K562 (cell line): ENCODE measurements at regions not wholly inside any gene's neighbourhood (a gene's known extent, or its start where the extent isn't known, plus 50 kb on each side); places are given as distances from the start of the nearest gene placed in this dataset.

Source experiments
- ATAC-seq: fragments of 200-7000 bp; cut with Tn5 transposase; 3 replicates; pipeline ENCODE4 v1.9.1; 2020; ENCODE audit warnings: moderate library complexity
- BruUV-seq: library from RNA; stranded (reverse); fragments of 400-500 nt; replicated peaks from 2 replicates; lab custom pipeline; 2021; lab: Mats Ljungman, UMichigan
- CTCF ChIA-PET: fragments of 300-600 bp; formaldehyde crosslinking; extraction: SDS; loops from one replicate; lab custom pipeline; 2021; ENCODE audit warnings: low intra/inter-chr PET ratio; lab: Yijun Ruan, JAX
- POLR2A ChIA-PET: fragments of 300-600, 350-650 bp; sonication (Branson Sonifier 250); formaldehyde crosslinking; extraction: SDS; loops from one replicate; lab custom pipeline; 2021; ENCODE audit warnings: antibody characterized with exemption, inconsistent platforms; lab: Yijun Ruan, JAX
- DNase-seq, 4 experiments: peaks; one replicate each; pipeline versions ENCODE4 v3.0.0 to v3.0.0-alpha.2; 2011 to 2018; ENCODE audit warnings: low spot score in 3 of 4, mixed read lengths in 3 of 4; ENCODE audit errors: extremely low read depth in 1 of 4
- FAIRE-seq: peaks from 2 replicates; lab custom pipeline; 2011; peaks lifted over from hg19 to GRCh38; lab: Jason Lieb, UNC
- H2AFZ ChIP-seq: 2 replicates; pipeline ENCODE4 v1.6.0; 2011; ENCODE audit warnings: low read depth, low read length, control low read depth, inconsistent platforms
- H3K27ac ChIP-seq: fragments of 200-600 bp; 3 replicates; pipeline ENCODE4 v1.8.0; 2011; ENCODE audit warnings: low read depth, mild to moderate bottlenecking, control low read depth, inconsistent platforms, low read length, moderate library complexity, mixed read lengths; ENCODE audit errors: extremely low read depth
- H3K27me3 ChIP-seq, 2 experiments: fragments of 300-600 bp in 1 of 2; 2 replicates in 1 of 2; 3 replicates in 1 of 2; pipeline versions ENCODE4 v1.6.0 to v1.8.0; 2011; ENCODE audit warnings: inconsistent platforms in 2 of 2, low read length in 2 of 2, mild to moderate bottlenecking in 1 of 2, mixed read lengths in 1 of 2, moderate library complexity in 1 of 2; ENCODE audit not compliant: control insufficient read depth in 2 of 2, insufficient read depth in 2 of 2
- H3K36me3 ChIP-seq: fragments of 300-600 bp; 3 replicates; pipeline ENCODE4 v1.8.0; 2011; ENCODE audit warnings: mild to moderate bottlenecking, low read length, inconsistent platforms; ENCODE audit not compliant: control insufficient read depth, insufficient read depth
- H3K4me1 ChIP-seq, 2 experiments: fragments of 200-600 bp in 1 of 2; replicated peaks in 1 of 2; 2 replicates in 1 of 2; 3 replicates in 1 of 2; pipeline versions ENCODE4 v1.5.1 to v1.8.0; 2011; ENCODE audit warnings: inconsistent platforms in 2 of 2, low read length in 2 of 2, mild to moderate bottlenecking in 1 of 2, mixed read lengths in 1 of 2, moderate library complexity in 1 of 2; ENCODE audit not compliant: control insufficient read depth in 2 of 2, insufficient read depth in 2 of 2
- H3K4me2 ChIP-seq: 2 replicates; pipeline ENCODE4 v1.6.1; 2011; ENCODE audit warnings: low read length, control low read depth, inconsistent platforms, mixed read lengths; ENCODE audit not compliant: insufficient read depth
- H3K4me3 ChIP-seq: fragments of 200-600 bp; sonication (generic), shearing (Covaris generic); 2 replicates; pipeline ENCODE4 v1.5.1; 2016; ENCODE audit warnings: control low read depth, inconsistent platforms
- H3K79me2 ChIP-seq: fragments of 200-600 bp; 3 replicates; pipeline ENCODE4 v1.8.0; 2011; ENCODE audit warnings: low read length, inconsistent platforms; ENCODE audit not compliant: control insufficient read depth, insufficient read depth
- H3K9ac ChIP-seq, 2 experiments: 2 replicates each; pipeline versions ENCODE4 v1.6.0 to v1.6.1; 2011; ENCODE audit warnings: low read depth in 2 of 2, low read length in 2 of 2, control low read depth in 1 of 2, inconsistent platforms in 1 of 2, mild to moderate bottlenecking in 1 of 2, mixed read lengths in 1 of 2; ENCODE audit not compliant: insufficient read depth in 1 of 2
- H3K9me1 ChIP-seq: one replicate; pipeline ENCODE4 v1.6.0; 2011; ENCODE audit warnings: inconsistent platforms, mild to moderate bottlenecking, low read length, moderate library complexity; ENCODE audit not compliant: control insufficient read depth, insufficient read depth
- H3K9me3 ChIP-seq: replicated peaks from 2 replicates; pipeline ENCODE4 v1.5.1; 2011; ENCODE audit warnings: low read depth, low read length, inconsistent platforms; ENCODE audit not compliant: control insufficient read depth, insufficient read depth
- H4K20me1 ChIP-seq: replicated peaks from 2 replicates; pipeline ENCODE4 v1.6.1; 2011; ENCODE audit warnings: low read length, inconsistent platforms, mixed read lengths; ENCODE audit not compliant: control insufficient read depth, insufficient read depth
- AFF4 ChIP-seq: sonication (generic); formaldehyde crosslinking; IDR thresholded peaks from 2 replicates; pipeline ENCODE4 v1.8.0; 2023; ENCODE audit warnings: mild to moderate bottlenecking, missing genetic modification reagents
- NFIC ChIP-seq: fragments of 450-650 bp; IDR thresholded peaks from 2 replicates; pipeline ENCODE4 v1.6.1; 2017; ENCODE audit warnings: mild to moderate bottlenecking, inconsistent platforms
- WGBS: fragments of 100-300 bp; shearing (Covaris generic); methylation state at CpG from one replicate; pipeline ENCODE4 v1.1.6; 2016; ENCODE audit warnings: low coverage, mixed read lengths; ENCODE audit not compliant: insufficient coverage; ENCODE audit errors: missing lambda C conversion rate; 5-methylcytosine and 5-hydroxymethylcytosine counted together
- in situ Hi-C: fragments of 300-500 bp; cut with MboI; formaldehyde crosslinking; loops from 4 replicates; pipeline ENCODE4 v1.15.0; 2018; ENCODE audit warnings: inconsistent platforms, mixed read lengths
- intact Hi-C: fragments of 100-400 bp; cut with micrococcal nuclease; formaldehyde crosslinking; loops from 2 replicates; pipeline ENCODE4 v1.14.2; 2022

- intact Hi-C loops (no loop called here), in situ Hi-C loops (no loop called here)
- WGBS = 15% methylated on average over 2 of the region's 2 CpGs
- no peaks in the 10 kb centered on the region for H3K79me2 ChIP-seq
- 0 out of 2 replicates have a peak overlapping the region, but pooled peaks have one; percentile 59 for H2AFZ ChIP-seq
- no peak for DNase-seq
- no peak for ATAC-seq
- ChIA-PET POLR2A (no interaction called here), CTCF (no interaction called here)
- no peaks in the 10 kb centered on the region for H3K9me1 ChIP-seq
- no TSS peak for BruUV-seq
- no peaks in the 10 kb centered on the region for H3K36me3 ChIP-seq
- TF ChIP-seq NFIC = peak; percentile 51; the same call in 1 of the 2 replicates
- no peak for TF ChIP-seq AFF4 (CRISPR knock-in tag)
- H3K4me1 ChIP-seq = no peaks in the 10 kb centered on the region; a peak in 3 of 5 replicates
- H3K4me2 ChIP-seq = no peak overlapping the region
- H3K27ac ChIP-seq = no peak overlapping the region
- H4K20me1 ChIP-seq = no peaks in the 10 kb centered on the region
- no peak for FAIRE-seq
- H3K27me3 ChIP-seq = no peaks in the 10 kb centered on the region
- H3K9me3 ChIP-seq = no peaks in the 10 kb centered on the region; the same call in 1 of the 2 replicates
- no peak overlapping the region for H3K9ac ChIP-seq
- no peak overlapping the region for H3K4me3 ChIP-seq
Measured at GRCh38 chr2:204344119-204344518, 201.2 kb upstream of the PARD3B start.
